CD4-positive, alpha-beta memory T cell (primary cell): ENCODE measurements at regions not wholly inside any gene's neighbourhood (a gene's known extent, or its start where the extent isn't known, plus 50 kb on each side); places are given as distances from the start of the nearest gene placed in this dataset.
"Not testable (repeated sequence)": the region's sequence is repeated elsewhere in the genome, so short reads cannot be mapped to it uniquely, and the experiment has no call there.

ENCODE experiments used
- CTCF ChIA-PET: fragments of 350-600 bp; sonication (Branson Sonifier 250); formaldehyde crosslinking; loops from one replicate; lab custom pipeline; 2021; ENCODE audit warnings: inconsistent platforms; ENCODE audit not compliant: partially characterized antibody; lab: Charles Lee
- POLR2A ChIA-PET: fragments of 350-600 bp; sonication (Branson Sonifier 250); formaldehyde crosslinking; loops from one replicate; lab custom pipeline; 2021; ENCODE audit not compliant: partially characterized antibody; lab: Charles Lee
- DNase-seq, 5 donors: peaks; one replicate each; pipeline versions ENCODE4 v3.0.0 to v3.0.0-alpha.2; 2020 to 2022; ENCODE audit warnings: mixed read lengths in 1 of 5
- H3K27ac ChIP-seq: one replicate; pipeline ENCODE4 v1.7.0; 2013; ENCODE audit warnings: low read depth, low read length
- H3K27me3 ChIP-seq: 2 replicates; pipeline ENCODE4 v1.7.0; 2013; ENCODE audit warnings: mild to moderate bottlenecking, low read length, moderate library complexity; ENCODE audit not compliant: insufficient read depth
- H3K36me3 ChIP-seq: 2 replicates; pipeline ENCODE4 v1.7.0; 2013; ENCODE audit warnings: mild to moderate bottlenecking, low read length, moderate library complexity; ENCODE audit not compliant: insufficient read depth
- H3K4me1 ChIP-seq: 2 replicates; pipeline ENCODE4 v1.7.0; 2013; ENCODE audit warnings: mild to moderate bottlenecking, low read length, moderate library complexity; ENCODE audit not compliant: insufficient read depth
- H3K4me3 ChIP-seq, 2 donors: one replicate each; pipeline ENCODE4 v1.7.0; 2013; ENCODE audit warnings: low read length in 2 of 2, mild to moderate bottlenecking in 1 of 2
- H3K9me3 ChIP-seq, 2 donors: one replicate each; pipeline ENCODE4 v1.7.0; 2013; ENCODE audit warnings: low read length in 2 of 2, control low read depth in 1 of 2; ENCODE audit not compliant: control insufficient read depth in 1 of 2
- H3K27ac Mint-ChIP-seq, 7 donors: one replicate each; pipeline ENCODE4 v1.8.0; 2020 to 2021; ENCODE audit warnings: mixed read lengths in 7 of 7, mild to moderate bottlenecking in 6 of 7, inconsistent platforms in 3 of 7, moderate library complexity in 3 of 7
- H3K27me3 Mint-ChIP-seq, 2 donors: one replicate each; pipeline ENCODE4 v1.8.0; 2020 to 2021; ENCODE audit warnings: mixed read lengths in 2 of 2
- H3K36me3 Mint-ChIP-seq, 2 donors: one replicate each; pipeline ENCODE4 v1.8.0; 2020 to 2021; ENCODE audit warnings: mixed read lengths in 2 of 2, inconsistent platforms in 1 of 2, mild to moderate bottlenecking in 1 of 2
- H3K4me1 Mint-ChIP-seq, 4 donors: one replicate each; pipeline ENCODE4 v1.8.0; 2020 to 2021; ENCODE audit warnings: mixed read lengths in 4 of 4, mild to moderate bottlenecking in 1 of 4
- H3K4me3 Mint-ChIP-seq, 8 donors: one replicate each; pipeline ENCODE4 v1.8.0; 2020 to 2021; ENCODE audit warnings: mixed read lengths in 8 of 8, mild to moderate bottlenecking in 7 of 8, moderate library complexity in 6 of 8, inconsistent platforms in 3 of 8
- H3K9me3 Mint-ChIP-seq, 8 donors: one replicate each; pipeline ENCODE4 v1.8.0; 2020 to 2021; ENCODE audit warnings: mixed read lengths in 8 of 8, mild to moderate bottlenecking in 5 of 8, inconsistent platforms in 3 of 8, moderate library complexity in 1 of 8
- intact Hi-C: fragments of 100-400 bp; cut with micrococcal nuclease; formaldehyde crosslinking; loops from one replicate; pipeline ENCODE4 v1.15.1; 2023

GRCh38 chrX:117843749-117844148 is 272.9 kb downstream of the KLHL13 start:
- H3K27ac Mint-ChIP-seq: no peak overlapping the region
- H3K4me3 ChIP-seq: no peak overlapping the region

DNA sequence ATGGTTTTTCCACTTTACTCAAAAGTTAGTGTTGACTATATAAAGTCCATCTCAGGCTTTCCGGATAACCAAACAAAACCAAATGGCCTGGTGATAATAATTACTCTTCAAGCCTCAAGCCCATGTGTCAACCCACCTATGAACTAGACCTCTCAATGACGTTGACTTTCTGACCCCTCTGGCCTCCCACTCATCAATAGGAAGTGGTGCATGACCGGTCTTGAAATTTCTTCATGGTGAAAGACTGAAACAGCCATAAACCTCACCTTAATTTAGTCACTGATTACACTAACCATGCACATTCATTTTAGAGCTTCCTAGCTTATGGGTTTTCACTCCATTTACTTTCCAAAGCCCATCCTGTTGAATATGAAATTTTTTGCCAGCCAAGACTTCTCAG is 276.0 kb downstream of the KLHL13 start:
- DNase-seq: no peak
- Mint-ChIP-seq H3K4me1 (no peaks in the 10 kb centered on the region), H3K4me3 (no peak overlapping the region), H3K27me3 (no peaks in the 10 kb centered on the region), H3K36me3 (no peaks in the 10 kb centered on the region), H3K9me3 (peaks cover 0 to 17% (median 1%) of the 10 kb centered on the region in 8 donors), H3K27ac (no peak overlapping the region)
- POLR2A ChIA-PET: no interaction called here
- H3K27me3 ChIP-seq: no peaks in the 10 kb centered on the region
- H3K4me3 ChIP-seq: no peak overlapping the region
- intact Hi-C loops: no loop called here
- no peaks in the 10 kb centered on the region for H3K36me3 ChIP-seq
- no peaks in the 10 kb centered on the region for H3K9me3 ChIP-seq
- CTCF ChIA-PET: no interaction called here
- no peaks in the 10 kb centered on the region for H3K4me1 ChIP-seq
- H3K27ac ChIP-seq: no peak overlapping the region

More at GRCh38 chrX:117843749-117844148, 272.9 kb downstream of the KLHL13 start:
- Mint-ChIP-seq H3K9me3 (peaks cover 0 to 16% (median 1%) of the 10 kb centered on the region in 8 donors), H3K4me3 (no peak overlapping the region), H3K4me1 (no peaks in the 10 kb centered on the region), H3K36me3 (no peaks in the 10 kb centered on the region), H3K27me3 (no peaks in the 10 kb centered on the region)
- DNase-seq: no peak
- Histone ChIP-seq H3K27ac (no peak overlapping the region), H3K4me1 (no peaks in the 10 kb centered on the region), H3K9me3 (no peaks in the 10 kb centered on the region), H3K27me3 (no peaks in the 10 kb centered on the region), H3K36me3 (no peaks in the 10 kb centered on the region)
- intact Hi-C loops: no loop called here
- CTCF ChIA-PET: no interaction called here
- POLR2A ChIA-PET: no interaction called here

- DNase-seq: no peak
- Mint-ChIP-seq H3K27me3 (no peaks in the 10 kb centered on the region), H3K36me3 (no peaks in the 10 kb centered on the region), H3K4me1 (no peaks in the 10 kb centered on the region), H3K4me3 (no peak overlapping the region), H3K9me3 (peaks cover 0 to 17% (median 1%) of the 10 kb centered on the region in 8 donors), H3K27ac (no peak overlapping the region)
- no peak overlapping the region for H3K4me3 ChIP-seq
- intact Hi-C loops: no loop called here
- no peaks in the 10 kb centered on the region for H3K9me3 ChIP-seq
- POLR2A ChIA-PET: no interaction called here
- H3K27ac ChIP-seq: no peak overlapping the region
- CTCF ChIA-PET: no interaction called here
- H3K4me1 ChIP-seq: no peaks in the 10 kb centered on the region
- no peaks in the 10 kb centered on the region for H3K36me3 ChIP-seq
- H3K27me3 ChIP-seq: no peaks in the 10 kb centered on the region
Measured at GRCh38 chrX:117839544-117839943, 277.1 kb downstream of the KLHL13 start.

GRCh38 chrX:117838581-117839331 is 277.9 kb downstream of the KLHL13 start:
- H3K36me3 Mint-ChIP-seq: no peaks in the 10 kb centered on the region
- intact Hi-C loops: no loop called here
- POLR2A ChIA-PET: no interaction called here
- Histone ChIP-seq H3K9me3 (no peaks in the 10 kb centered on the region), H3K4me1 (no peaks in the 10 kb centered on the region), H3K27me3 (no peaks in the 10 kb centered on the region), H3K4me3 (no peak overlapping the region), H3K36me3 (no peaks in the 10 kb centered on the region), H3K27ac (no peak overlapping the region)
- CTCF ChIA-PET: no interaction called here
- H3K4me3 Mint-ChIP-seq: no peak overlapping the region
- H3K9me3 Mint-ChIP-seq: peaks cover 0 to 22% (median 3%) of the 10 kb centered on the region in 8 donors
- DNase-seq: no peak
- H3K27me3 Mint-ChIP-seq: no peaks in the 10 kb centered on the region
- H3K4me1 Mint-ChIP-seq: no peaks in the 10 kb centered on the region
- no peak overlapping the region for H3K27ac Mint-ChIP-seq

GRCh38 chrX:117835034-117835433 is 281.6 kb downstream of the KLHL13 start:
- Histone ChIP-seq H3K4me3 (no peak overlapping the region), H3K27ac (no peak overlapping the region), H3K4me1 (no peaks in the 10 kb centered on the region), H3K9me3 (no peaks in the 10 kb centered on the region), H3K27me3 (no peaks in the 10 kb centered on the region), H3K36me3 (no peaks in the 10 kb centered on the region)
- H3K4me1 Mint-ChIP-seq: no peaks in the 10 kb centered on the region
- POLR2A ChIA-PET: no interaction called here
- peaks cover 0 to 9% (median 4%) of the 10 kb centered on the region in 8 donors for H3K9me3 Mint-ChIP-seq
- H3K27ac Mint-ChIP-seq: no peak overlapping the region
- no peak overlapping the region for H3K4me3 Mint-ChIP-seq
- no peaks in the 10 kb centered on the region for H3K27me3 Mint-ChIP-seq
- H3K36me3 Mint-ChIP-seq: no peaks in the 10 kb centered on the region
- intact Hi-C loops: no loop called here
- DNase-seq: no peak
- CTCF ChIA-PET: no interaction called here

DNA sequence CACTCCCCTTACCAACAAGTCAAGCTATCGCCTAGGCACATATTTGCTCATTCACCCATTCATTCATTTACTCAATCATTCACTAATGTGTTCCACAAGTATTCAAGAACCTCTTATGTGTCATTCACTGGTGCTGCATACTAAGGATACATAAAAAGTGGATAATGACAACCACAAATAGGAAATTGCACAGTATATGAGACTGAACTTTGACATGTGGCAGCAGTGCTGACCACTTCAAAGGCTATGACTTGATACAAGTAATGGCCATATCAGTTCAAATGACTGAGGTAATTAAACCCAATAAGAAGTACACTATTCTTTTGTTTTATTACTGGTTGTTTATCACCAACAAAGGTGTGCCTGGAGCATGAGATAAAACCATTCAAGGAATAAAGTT is 282.5 kb downstream of the KLHL13 start:
- Mint-ChIP-seq H3K36me3 (no peaks in the 10 kb centered on the region), H3K4me1 (no peaks in the 10 kb centered on the region), H3K27ac (no peak overlapping the region), H3K27me3 (no peaks in the 10 kb centered on the region), H3K4me3 (no peak overlapping the region), H3K9me3 (peaks cover 0 to 9% (median 4%) of the 10 kb centered on the region in 8 donors)
- Histone ChIP-seq H3K9me3 (no peaks in the 10 kb centered on the region), H3K4me1 (no peaks in the 10 kb centered on the region), H3K4me3 (no peak overlapping the region), H3K27ac (no peak overlapping the region), H3K27me3 (no peaks in the 10 kb centered on the region), H3K36me3 (no peaks in the 10 kb centered on the region)
- intact Hi-C loops: no loop called here
- no peak for DNase-seq
- CTCF ChIA-PET: no interaction called here
- POLR2A ChIA-PET: no interaction called here

DNA sequence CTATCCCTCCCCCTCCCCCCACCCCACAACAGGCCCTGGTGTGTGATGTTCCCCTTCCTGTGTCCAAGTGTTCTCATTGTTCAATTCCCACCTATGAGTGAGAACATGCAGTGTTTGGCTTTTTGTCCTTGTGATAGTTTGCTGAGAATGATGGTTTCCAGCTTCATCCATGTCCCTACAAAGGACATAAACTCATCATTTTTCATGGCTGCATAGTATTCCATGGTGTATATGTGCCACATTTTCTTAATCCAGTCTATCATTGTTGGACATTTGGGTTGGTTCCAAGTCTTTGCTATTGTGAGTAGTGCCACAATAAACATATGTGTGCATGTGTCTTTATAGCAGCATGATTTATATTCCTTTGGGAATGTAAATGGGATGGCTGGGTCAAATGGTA is 295.1 kb downstream of the KLHL13 start:
- H3K27ac Mint-ChIP-seq, H3K9me3 ChIP-seq, H3K4me1 Mint-ChIP-seq, H3K4me1 ChIP-seq, H3K36me3 ChIP-seq, CTCF ChIA-PET, H3K27me3 Mint-ChIP-seq, H3K4me3 Mint-ChIP-seq, intact Hi-C loops, H3K4me3 ChIP-seq, H3K27ac ChIP-seq, H3K36me3 Mint-ChIP-seq, POLR2A ChIA-PET, DNase-seq, H3K9me3 Mint-ChIP-seq, H3K27me3 ChIP-seq: not testable (repeated sequence)
